ENCODE measurements at regions not wholly inside any gene's neighbourhood (a gene's known extent, or its start where the extent isn't known, plus 50 kb on each side); places are given as distances from the start of the nearest gene placed in this dataset.

GRCh38 chr10:121263431-121263783 lies 334.8 kb downstream of the FGFR2 start:
- TF ChIP-seq PKNOX1 (IDR thresholded peaks at IDR 0.05) (peak; percentile 95), ZNF384 (IDR thresholded peaks at IDR 0.05) (no peak), FOXA1 (IDR thresholded peaks at IDR 0.05) (no peak), ELF4 (IDR thresholded peaks at IDR 0.05) (no peak), BHLHE40 (IDR thresholded peaks at IDR 0.05; ENCODE audit: borderline replicate concordance) (no peak), SUZ12 (IDR thresholded peaks at IDR 0.05) (no peak), HDGF (IDR thresholded peaks at IDR 0.05; ENCODE audit: borderline replicate concordance) (no peak), SP1 (IDR thresholded peaks at IDR 0.05) (no peak), ARNT (IDR thresholded peaks at IDR 0.05) (no peak), CTBP1 (IDR thresholded peaks at IDR 0.05; ENCODE audit: borderline replicate concordance) (0 out of 2 replicates have a peak, but pooled peaks have one; percentile 16), FOXM1 (IDR thresholded peaks at IDR 0.05; ENCODE audit: borderline replicate concordance) (no peak; the same call in 1 of the 2 replicates), TARDBP (IDR thresholded peaks at IDR 0.05) (no peak), FOXK2 (IDR thresholded peaks at IDR 0.05) (no peak), LEF1 (IDR thresholded peaks at IDR 0.05; ENCODE audit: borderline replicate concordance) (peak; percentile 72; the same call in 1 of the 2 replicates)

GRCh38 chr10:121265360-121266123 lies 332.7 kb downstream of the FGFR2 start:
- POLR2A ChIA-PET: no interaction called here
- CTCF ChIA-PET: no interaction called here
- no peak for TF ChIP-seq NFRKB (IDR thresholded peaks at IDR 0.05)
- TF ChIP-seq ARNT (IDR thresholded peaks at IDR 0.05): no peak
- TF ChIP-seq CTBP1 (IDR thresholded peaks at IDR 0.05; ENCODE audit: borderline replicate concordance): no peak
- no peak for TF ChIP-seq ELF4 (IDR thresholded peaks at IDR 0.05)
- TF ChIP-seq SUZ12 (IDR thresholded peaks at IDR 0.05): no peak
- TF ChIP-seq FOXA1 (IDR thresholded peaks at IDR 0.05): no peak
- no peak for TF ChIP-seq LEF1 (IDR thresholded peaks at IDR 0.05; ENCODE audit: borderline replicate concordance)
- TF ChIP-seq PKNOX1 (IDR thresholded peaks at IDR 0.05): no peak
- TF ChIP-seq TARDBP (IDR thresholded peaks at IDR 0.05): no peak
- no peak for TF ChIP-seq HDGF (IDR thresholded peaks at IDR 0.05; ENCODE audit: borderline replicate concordance)
- TF ChIP-seq L3MBTL2 (conservative IDR thresholded peaks at IDR 0.05): no peak
- no peak for TF ChIP-seq FOXM1 (IDR thresholded peaks at IDR 0.05; ENCODE audit: borderline replicate concordance)
- TF ChIP-seq FOXK2 (IDR thresholded peaks at IDR 0.05): no peak
- no peak for TF ChIP-seq ZNF384 (IDR thresholded peaks at IDR 0.05)
- no peak for TF ChIP-seq BHLHE40 (IDR thresholded peaks at IDR 0.05; ENCODE audit: borderline replicate concordance)
- no peak for TF ChIP-seq SP1 (IDR thresholded peaks at IDR 0.05)
- DNase-seq (ENCODE audit: extremely low spot score): no peak

More at GRCh38 chr10:121263431-121263783, 334.8 kb downstream of the FGFR2 start:
- ChIA-PET CTCF (interaction anchor here (0.5 to 1.2 kb wide), 2 partner anchors 71 to 264 kb away, joined by 3 to 5 read pairs; no protein-coding TSS in a partner anchor), POLR2A (interaction anchor here (0.6 to 1.4 kb wide), 4 partner anchors 13 to 298 kb away, joined by 3 to 4 read pairs (median 3); no protein-coding TSS in a partner anchor)
- peak; percentile 31 for DNase-seq (ENCODE audit: extremely low spot score)

GRCh38 chr10:121266370-121266769 lies 331.9 kb downstream of the FGFR2 start:
- POLR2A ChIA-PET: no interaction called here
- TF ChIP-seq BHLHE40 (IDR thresholded peaks at IDR 0.05; ENCODE audit: borderline replicate concordance): no peak
- TF ChIP-seq CTBP1 (IDR thresholded peaks at IDR 0.05; ENCODE audit: borderline replicate concordance): no peak
- no peak for TF ChIP-seq L3MBTL2 (conservative IDR thresholded peaks at IDR 0.05)
- TF ChIP-seq HDGF (IDR thresholded peaks at IDR 0.05; ENCODE audit: borderline replicate concordance): no peak
- TF ChIP-seq ELF4 (IDR thresholded peaks at IDR 0.05): no peak
- TF ChIP-seq ARNT (IDR thresholded peaks at IDR 0.05): no peak
- no peak for TF ChIP-seq NFRKB (IDR thresholded peaks at IDR 0.05)
- TF ChIP-seq FOXM1 (IDR thresholded peaks at IDR 0.05; ENCODE audit: borderline replicate concordance): no peak
- no peak for TF ChIP-seq FOXA1 (IDR thresholded peaks at IDR 0.05)
- no peak for TF ChIP-seq FOXK2 (IDR thresholded peaks at IDR 0.05)
- no peak for TF ChIP-seq SP1 (IDR thresholded peaks at IDR 0.05)
- no peak for TF ChIP-seq PKNOX1 (IDR thresholded peaks at IDR 0.05)
- CTCF ChIA-PET: no interaction called here
- no peak for DNase-seq (ENCODE audit: extremely low spot score)

GRCh38 chr10:121267236-121268003 lies 330.8 kb downstream of the FGFR2 start:
- TF ChIP-seq FOXK2 (IDR thresholded peaks at IDR 0.05): no peak
- no peak for TF ChIP-seq CTBP1 (IDR thresholded peaks at IDR 0.05; ENCODE audit: borderline replicate concordance)
- no peak for TF ChIP-seq FOXA1 (IDR thresholded peaks at IDR 0.05)
- TF ChIP-seq SUZ12 (IDR thresholded peaks at IDR 0.05): no peak
- TF ChIP-seq BHLHE40 (IDR thresholded peaks at IDR 0.05; ENCODE audit: borderline replicate concordance): no peak
- TF ChIP-seq ARNT (IDR thresholded peaks at IDR 0.05): no peak
- TF ChIP-seq ZNF384 (IDR thresholded peaks at IDR 0.05): no peak
- no peak for TF ChIP-seq SP1 (IDR thresholded peaks at IDR 0.05)
- TF ChIP-seq TARDBP (IDR thresholded peaks at IDR 0.05): no peak
- TF ChIP-seq PKNOX1 (IDR thresholded peaks at IDR 0.05): no peak
- no peak for TF ChIP-seq ELF4 (IDR thresholded peaks at IDR 0.05)
- ChIA-PET POLR2A (no interaction called here), CTCF (no interaction called here)
- DNase-seq (ENCODE audit: extremely low spot score): no peak

GRCh38 chr10:121268363-121268762 lies 329.9 kb downstream of the FGFR2 start:
- DNase-seq (ENCODE audit: extremely low spot score): no peak

More at GRCh38 chr10:121268363-121268762, 329.9 kb downstream of the FGFR2 start:
- TF ChIP-seq LEF1 (IDR thresholded peaks at IDR 0.05; ENCODE audit: borderline replicate concordance) (no peak), FOXM1 (IDR thresholded peaks at IDR 0.05; ENCODE audit: borderline replicate concordance) (no peak), HDGF (IDR thresholded peaks at IDR 0.05; ENCODE audit: borderline replicate concordance) (no peak), NFRKB (IDR thresholded peaks at IDR 0.05) (no peak), ARNT (IDR thresholded peaks at IDR 0.05) (no peak), ZNF384 (IDR thresholded peaks at IDR 0.05) (no peak), SUZ12 (IDR thresholded peaks at IDR 0.05) (no peak), CTBP1 (IDR thresholded peaks at IDR 0.05; ENCODE audit: borderline replicate concordance) (no peak), BHLHE40 (IDR thresholded peaks at IDR 0.05; ENCODE audit: borderline replicate concordance) (no peak), SP1 (IDR thresholded peaks at IDR 0.05) (no peak), FOXK2 (IDR thresholded peaks at IDR 0.05) (no peak), FOXA1 (IDR thresholded peaks at IDR 0.05) (no peak), PKNOX1 (IDR thresholded peaks at IDR 0.05) (no peak), ELF4 (IDR thresholded peaks at IDR 0.05) (no peak), L3MBTL2 (conservative IDR thresholded peaks at IDR 0.05) (no peak), TARDBP (IDR thresholded peaks at IDR 0.05) (no peak)
- ChIA-PET CTCF (interaction anchor here (0.6 kb wide), 1 partner anchor 199 kb away, joined by 3 read pairs; no protein-coding TSS in a partner anchor), POLR2A (no interaction called here)

Data from HEK293T (cell line).